Esophagus mucosa (tissue), 1 donor: ENCODE measurements at regions not wholly inside any gene's neighbourhood (a gene's known extent, or its start where the extent isn't known, plus 50 kb on each side); places are given as distances from the start of the nearest gene placed in this dataset.
"Not testable (repeated sequence)": the region's sequence is repeated elsewhere in the genome, so short reads cannot be mapped to it uniquely, and the experiment has no call there.

Source experiments
- ATAC-seq: fragments of 200-7000 bp; cut with Tn5 transposase; one replicate; pipeline ENCODE4 v1.9.1; 2020
- donor health status: DM: yes; HTN: yes; CAD: no.

GRCh38 chr5:4019009-4019769, 423.6 kb downstream of the IRX1 start:
- ATAC-seq = peak; percentile 77

DNA sequence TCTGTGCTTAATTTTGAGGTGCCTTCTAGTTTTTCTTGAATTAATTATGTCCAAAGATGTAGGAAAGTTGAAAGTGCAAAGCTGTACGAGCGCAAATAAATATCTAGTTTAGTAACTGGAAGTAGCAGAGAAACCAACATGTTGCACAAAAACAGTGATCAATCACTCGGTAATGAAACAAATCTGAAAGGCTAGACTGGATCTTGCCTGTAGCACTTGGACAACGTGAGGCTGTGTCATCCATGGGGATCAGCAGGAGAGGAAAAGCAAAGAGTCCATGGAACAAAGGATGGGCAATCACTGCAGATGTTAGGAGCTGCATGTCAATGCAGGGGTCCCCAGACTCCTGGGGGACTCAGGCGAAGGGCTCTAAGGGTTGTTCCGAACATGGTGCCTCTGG, 424.2 kb downstream of the IRX1 start:
- peak; percentile 22 for ATAC-seq

GRCh38 chr5:4020400-4020799, 424.8 kb downstream of the IRX1 start:
- no peak for ATAC-seq

DNA sequence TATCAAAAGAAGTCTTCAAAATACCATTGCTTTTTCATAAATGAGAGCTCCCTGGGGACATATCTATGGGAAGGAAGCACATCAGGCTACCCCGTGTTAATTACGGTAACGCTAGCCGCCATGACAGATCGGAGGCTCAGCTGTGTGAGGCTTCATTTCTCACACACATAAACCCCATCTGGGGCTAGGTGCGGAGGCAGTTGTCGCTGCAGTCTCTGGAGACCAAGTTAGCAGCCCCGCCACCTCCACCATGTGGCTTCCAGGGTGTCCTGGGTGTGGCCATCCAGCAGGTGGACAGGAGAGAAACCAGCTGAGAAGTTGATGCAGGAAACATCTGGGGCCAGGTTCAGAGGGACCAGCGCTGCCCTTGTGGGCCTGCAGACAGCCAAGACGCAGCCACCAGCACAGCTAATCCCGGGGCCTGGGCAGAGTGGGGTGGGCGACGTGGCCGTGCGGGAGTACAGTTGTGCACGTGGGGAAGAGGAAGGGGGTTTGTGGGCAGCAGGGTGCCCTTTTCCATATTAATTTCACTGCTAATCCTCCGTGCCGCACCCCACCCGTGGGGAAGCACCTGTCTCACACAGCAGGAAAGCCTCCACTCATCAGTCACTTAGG, 426.5 kb downstream of the IRX1 start:
- ATAC-seq = no peak

DNA sequence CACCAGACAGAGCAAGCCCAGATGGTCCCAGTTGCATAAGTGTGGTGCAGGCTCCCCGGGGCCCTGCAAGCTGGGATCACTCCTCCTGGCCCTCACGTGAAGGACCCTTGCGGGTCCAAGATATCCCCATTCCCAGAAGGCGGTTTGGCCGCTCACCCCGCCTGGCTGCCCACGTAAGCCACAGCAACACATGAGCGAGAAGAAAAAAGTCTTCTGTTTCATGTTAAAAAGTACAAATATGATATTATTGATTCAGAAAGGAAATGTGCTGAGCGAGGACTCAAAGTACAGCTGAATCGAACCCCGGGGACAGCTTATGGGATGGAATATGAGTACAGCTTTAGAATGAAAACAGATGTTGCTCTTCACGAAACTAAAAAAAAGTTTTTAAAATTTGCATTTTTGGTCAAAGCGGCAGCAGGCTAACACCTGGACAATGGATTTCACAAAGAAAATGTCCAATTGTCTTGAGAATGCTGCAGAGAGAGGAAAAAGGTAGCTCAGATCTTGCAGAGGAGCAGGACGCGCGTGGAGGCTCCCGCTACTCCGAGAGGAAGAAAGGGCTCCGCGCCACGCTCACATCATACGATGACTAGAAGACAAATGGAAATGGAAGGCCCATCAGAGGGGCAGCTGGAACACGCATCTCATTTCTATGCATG, 427.6 kb downstream of the IRX1 start:
- no peak for ATAC-seq

DNA sequence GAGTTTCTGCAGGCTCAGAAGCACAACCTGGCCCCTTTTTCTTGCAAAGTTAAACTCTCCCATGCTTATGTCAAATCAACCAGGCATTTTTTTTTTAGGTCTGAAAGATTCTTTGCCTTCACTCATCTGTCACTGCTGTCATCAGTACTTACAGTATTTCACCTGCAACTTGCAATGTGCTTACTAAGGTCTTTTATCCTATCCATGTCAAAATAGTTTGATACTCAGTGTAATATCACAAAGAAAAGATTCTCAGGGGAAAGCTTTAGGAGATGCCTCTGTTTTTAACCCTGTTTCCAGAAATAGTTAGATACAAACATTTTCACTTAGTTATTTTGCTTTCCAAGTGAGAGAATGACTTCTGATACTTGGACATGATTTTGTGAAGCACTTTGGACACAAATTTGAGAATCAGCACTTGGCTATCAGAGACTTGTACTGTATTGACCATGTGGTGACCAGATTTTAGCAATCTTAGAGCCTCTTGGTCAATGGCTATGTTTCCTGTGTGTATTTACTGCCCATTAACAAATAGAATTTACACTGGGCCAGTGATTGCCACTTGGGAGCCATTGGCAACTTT, 428.2 kb downstream of the IRX1 start:
- ATAC-seq = no peak

- no peak for ATAC-seq
Observed at GRCh38 chr5:4027088-4027734, 431.6 kb downstream of the IRX1 start.

DNA sequence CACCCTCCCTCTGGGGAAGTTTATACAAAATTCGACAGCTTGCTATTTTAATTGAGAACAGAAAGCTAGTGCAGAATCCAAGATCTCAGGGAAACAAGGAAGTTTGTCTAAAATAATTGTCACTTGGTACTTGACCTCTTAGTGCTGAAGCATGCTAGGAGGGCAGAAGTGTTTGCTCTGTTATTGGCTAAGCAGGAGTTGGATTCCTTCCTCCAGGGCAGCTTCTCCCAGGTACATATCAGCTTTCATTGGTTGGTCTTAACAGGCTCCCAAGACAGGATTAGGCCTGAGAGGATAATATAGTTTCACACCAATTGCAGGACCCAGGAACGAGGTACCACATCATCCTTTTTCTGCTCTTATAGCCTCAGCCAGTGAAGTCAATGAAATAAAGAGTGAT, 432.8 kb downstream of the IRX1 start:
- no peak for ATAC-seq

DNA sequence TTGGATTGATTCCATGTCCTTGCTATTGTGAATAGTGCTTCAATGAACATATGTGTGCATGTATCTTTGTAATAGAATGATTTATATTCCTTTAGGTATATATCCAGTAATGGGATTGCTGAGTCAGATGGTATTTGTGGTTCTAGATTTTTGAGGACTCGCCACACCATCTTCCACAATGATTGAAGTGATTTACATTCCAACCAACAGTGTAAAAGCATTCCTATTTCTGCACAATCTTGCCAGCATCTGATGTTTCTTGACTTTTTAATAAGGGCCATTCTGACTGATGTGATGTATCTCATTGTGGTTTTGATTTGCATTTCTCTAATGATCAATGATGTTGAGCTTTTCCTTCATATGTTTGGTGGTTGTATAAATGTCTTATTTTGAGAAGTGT, 437.9 kb downstream of the IRX1 start:
- not testable (repeated sequence) for ATAC-seq

DNA sequence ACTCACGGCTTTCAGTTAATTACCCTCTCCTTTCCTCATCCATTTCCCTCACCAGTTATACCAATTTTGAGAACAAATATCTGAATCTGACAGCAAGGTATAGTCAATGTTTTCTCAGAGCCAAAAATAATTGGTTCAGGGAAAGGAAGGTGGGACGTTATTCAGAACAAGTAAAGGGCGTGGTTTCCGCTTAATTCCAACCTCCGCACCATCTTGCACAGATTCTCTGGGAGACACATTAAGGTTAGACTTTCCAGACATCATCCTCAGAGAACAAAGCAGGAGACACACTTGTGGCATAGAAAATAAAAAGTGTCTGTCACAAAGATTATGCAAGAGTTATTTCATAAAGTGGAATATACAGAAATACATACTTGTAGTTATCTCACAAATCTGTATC, 441.2 kb downstream of the IRX1 start:
- no peak for ATAC-seq

DNA sequence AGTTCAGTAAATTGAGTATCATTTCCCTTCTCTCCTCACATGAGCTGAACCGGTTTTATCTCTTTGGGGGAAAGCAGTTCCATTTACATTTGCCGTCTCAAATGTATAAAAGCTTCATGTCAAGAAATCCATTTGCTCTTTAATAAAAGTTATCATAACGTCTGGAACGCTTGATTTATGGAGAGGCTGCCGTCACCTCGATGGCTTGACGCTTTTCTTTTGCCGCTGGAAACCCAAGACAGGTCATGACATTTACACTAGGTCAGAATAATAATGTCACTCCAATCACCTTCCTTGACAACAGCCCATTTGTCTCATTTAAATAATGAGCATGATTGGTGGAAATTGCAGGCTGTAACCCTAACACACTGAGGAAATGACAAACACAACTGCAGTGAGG, 443.4 kb downstream of the IRX1 start:
- no peak for ATAC-seq

DNA sequence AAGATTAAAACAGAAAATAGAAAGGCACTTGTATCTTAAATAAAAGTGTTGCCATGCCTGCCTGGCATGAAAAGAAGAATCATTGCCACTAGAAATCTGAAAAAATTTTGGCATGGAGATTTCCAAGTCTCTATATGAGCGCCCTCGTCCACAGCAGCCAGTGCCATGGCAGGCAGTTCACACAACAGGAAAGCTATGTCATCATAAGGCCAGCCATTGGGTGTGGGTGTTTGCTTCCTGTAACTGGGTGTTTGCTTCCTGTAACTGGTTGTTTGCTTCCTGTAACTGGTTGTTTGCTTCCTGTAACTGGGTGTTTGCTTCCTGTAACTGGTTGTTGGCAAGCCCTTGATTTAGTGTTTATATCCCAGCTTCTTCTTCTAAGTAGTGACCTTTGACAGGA, 446.7 kb downstream of the IRX1 start:
- peak; percentile 73 for ATAC-seq

- ATAC-seq = no peak
Observed at GRCh38 chr5:4043135-4043534, 447.5 kb downstream of the IRX1 start.

DNA sequence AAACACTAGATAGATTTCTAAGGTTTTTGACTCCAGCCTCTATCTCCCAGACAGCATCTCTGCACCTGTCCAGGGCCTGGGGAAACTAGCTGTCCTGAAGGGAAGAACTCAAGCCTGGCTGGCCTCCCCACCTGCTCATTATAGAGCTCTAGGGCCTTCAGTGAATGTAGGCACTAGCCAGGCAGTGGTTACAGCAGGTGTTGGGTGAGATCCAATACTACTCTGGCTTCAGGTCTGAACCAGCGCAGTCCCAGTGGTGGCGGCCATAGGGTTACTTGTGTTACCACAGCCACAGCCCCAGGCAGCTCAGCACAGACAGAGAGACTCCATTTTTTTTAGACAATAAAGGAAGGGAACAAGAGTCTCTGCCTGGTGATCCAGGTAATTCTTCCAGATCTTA, 449.2 kb downstream of the IRX1 start:
- no peak for ATAC-seq

GRCh38 chr5:4048398-4048797, 452.8 kb downstream of the IRX1 start:
- ATAC-seq = no peak

DNA sequence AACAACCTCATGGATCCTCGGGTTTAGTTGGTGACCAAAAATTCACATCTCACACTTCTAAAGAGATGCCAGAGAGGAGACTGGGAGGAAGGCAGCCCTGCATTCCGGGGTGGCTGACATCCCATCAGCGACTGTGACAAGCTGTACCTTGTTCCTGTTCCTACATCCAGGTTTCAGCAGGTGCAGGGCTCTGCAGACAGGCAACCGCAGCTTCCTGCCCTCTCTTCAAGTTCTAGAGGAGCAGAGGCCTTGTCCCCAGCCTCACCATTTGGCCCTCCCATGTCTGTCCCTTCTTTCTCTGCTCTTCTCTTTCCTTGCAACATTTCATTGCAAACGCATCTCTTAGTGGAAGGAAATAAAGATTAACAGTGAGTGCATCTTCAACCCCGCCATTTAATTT, 454.6 kb downstream of the IRX1 start:
- ATAC-seq = no peak

- no peak for ATAC-seq
Observed at GRCh38 chr5:4053136-4053535, 457.5 kb downstream of the IRX1 start.

DNA sequence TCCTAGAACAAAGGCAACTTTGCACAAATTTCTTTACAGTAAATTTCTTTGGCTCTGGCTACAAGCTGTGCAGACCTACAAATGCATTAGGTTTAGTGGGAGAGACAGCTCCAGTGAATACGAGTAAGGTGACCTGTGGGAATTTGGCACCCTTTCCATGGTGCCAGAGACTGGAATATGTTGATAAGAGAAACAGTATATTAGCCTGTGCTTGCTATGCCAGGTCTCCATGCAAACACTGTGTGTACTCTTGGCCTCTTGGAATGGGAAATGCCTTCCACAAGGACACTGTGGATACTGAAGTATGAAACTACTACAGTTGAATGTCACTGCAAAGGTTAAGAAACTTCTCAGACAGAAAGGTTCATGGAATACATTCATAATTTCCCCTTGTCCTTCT, 458.5 kb downstream of the IRX1 start:
- no peak for ATAC-seq

- ATAC-seq = peak; percentile 36
Observed at GRCh38 chr5:4058899-4059298, 463.3 kb downstream of the IRX1 start.

GRCh38 chr5:4065472-4066320, 470.1 kb downstream of the IRX1 start:
- ATAC-seq = no peak

DNA sequence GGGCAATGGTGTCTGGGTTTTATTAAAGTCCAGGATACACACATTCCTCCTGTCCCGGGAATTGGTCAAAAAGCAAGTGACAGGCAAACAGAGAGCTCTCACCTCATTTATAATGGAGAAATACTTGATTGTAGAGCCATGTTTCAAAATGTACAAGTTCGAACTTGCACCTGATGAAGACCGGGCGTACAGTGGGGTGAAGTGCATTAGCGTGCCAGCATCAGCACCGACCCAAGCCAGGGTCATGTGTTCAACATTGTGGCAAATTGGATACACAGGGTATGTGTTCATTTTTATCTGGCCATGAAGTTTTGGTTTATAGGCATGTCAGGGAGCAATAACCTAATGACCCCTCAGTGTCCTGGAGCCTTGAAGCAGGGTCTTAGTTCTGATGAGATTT, 472.5 kb downstream of the IRX1 start:
- ATAC-seq = no peak

DNA sequence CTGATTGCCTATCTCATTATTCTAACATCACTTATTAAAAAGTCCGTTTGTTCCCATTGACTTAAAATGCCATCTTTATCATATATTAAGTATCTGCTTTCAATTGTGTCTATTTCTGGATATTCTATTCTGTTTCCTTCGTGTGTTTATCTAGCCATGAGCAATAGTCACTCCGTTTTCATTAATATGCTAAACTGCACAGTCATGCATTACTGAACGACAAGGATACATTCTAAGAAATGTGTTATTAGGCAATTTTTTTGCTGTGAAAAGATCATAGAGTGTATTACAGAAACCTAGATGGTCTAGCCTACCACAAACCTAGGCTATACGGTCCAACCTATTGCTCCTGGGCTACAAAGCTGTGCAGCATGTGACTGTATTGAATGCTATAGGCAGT, 482.9 kb downstream of the IRX1 start:
- no peak for ATAC-seq
